HAP-1 (cell line): ENCODE measurements at regions not wholly inside any gene's neighbourhood (a gene's known extent, or its start where the extent isn't known, plus 50 kb on each side); places are given as distances from the start of the nearest gene placed in this dataset.
"Not testable (repeated sequence)": the region's sequence is repeated elsewhere in the genome, so short reads cannot be mapped to it uniquely, and the experiment has no call there.

Experiments
- DNase-seq, 2 experiments: peaks; one replicate each; pipeline ENCODE4 v3.0.0-alpha.2; 2016 to 2020; ENCODE audit warnings: low spot score in 2 of 2
- H3K27me3 ChIP-seq: fragments of 250-450 bp; sonication (Bioruptor Pico); 2 replicates; pipeline ENCODE4 v1.5.1; 2020; ENCODE audit warnings: low read depth, mild to moderate bottlenecking, moderate library complexity
- H3K36me3 ChIP-seq: fragments of 250-450 bp; sonication (Bioruptor Pico); replicated peaks from 2 replicates; pipeline ENCODE4 v1.5.1; 2020; ENCODE audit warnings: mild to moderate bottlenecking
- H3K4me1 ChIP-seq: fragments of 250-450 bp; sonication (Bioruptor Pico); 2 replicates; pipeline ENCODE4 v1.5.1; 2020; ENCODE audit warnings: mild to moderate bottlenecking
- H3K4me3 ChIP-seq: fragments of 250-450 bp; sonication (Bioruptor Pico); 2 replicates; pipeline ENCODE4 v1.5.1; 2020; ENCODE audit warnings: mild to moderate bottlenecking, moderate library complexity
- H3K9me3 ChIP-seq: fragments of 250-450 bp; sonication (Bioruptor Pico); 2 replicates; pipeline ENCODE4 v1.5.1; 2020; ENCODE audit warnings: mild to moderate bottlenecking, moderate library complexity
- in situ Hi-C: fragments of 300-500 bp; cut with MboI; formaldehyde crosslinking; loops from 3 replicates; pipeline ENCODE4 v1.14.3; 2020; ENCODE audit warnings: low sequenced_read_pairs, inconsistent platforms, mixed read lengths

GRCh38 chr3:10717756-10718155, 98.3 kb upstream of the SLC6A11 start:
- Histone ChIP-seq H3K36me3 (no peaks in the 10 kb centered on the region), H3K4me3 (no peak overlapping the region), H3K9me3 (no peaks in the 10 kb centered on the region), H3K4me1 (no peaks in the 10 kb centered on the region), H3K27me3 (peaks cover 11% of the 10 kb centered on the region; the same call in 1 of the 2 replicates)
- DNase-seq, result no peak
- in situ Hi-C loops, result no loop called here

- Histone ChIP-seq H3K9me3 (no peaks in the 10 kb centered on the region), H3K4me1 (no peaks in the 10 kb centered on the region), H3K4me3 (no peak overlapping the region), H3K27me3 (peaks cover 9% of the 10 kb centered on the region; the same call in 1 of the 2 replicates), H3K36me3 (no peaks in the 10 kb centered on the region)
- in situ Hi-C loops, result no loop called here
- DNase-seq, result no peak
Observed at GRCh38 chr3:10721101-10721500, 94.9 kb upstream of the SLC6A11 start.

- in situ Hi-C loops, result no loop called here
- Histone ChIP-seq H3K4me3 (no peak overlapping the region), H3K4me1 (no peaks in the 10 kb centered on the region), H3K9me3 (no peaks in the 10 kb centered on the region), H3K36me3 (no peaks in the 10 kb centered on the region), H3K27me3 (peaks cover 9% of the 10 kb centered on the region; the same call in 1 of the 2 replicates)
- no peak for DNase-seq
Observed at GRCh38 chr3:10722911-10723310, 93.1 kb upstream of the SLC6A11 start.

GRCh38 chr3:10723991-10724390, 92.0 kb upstream of the SLC6A11 start:
- in situ Hi-C loops, result no loop called here
- H3K4me3 ChIP-seq, result no peak overlapping the region
- H3K9me3 ChIP-seq, result no peaks in the 10 kb centered on the region
- H3K36me3 ChIP-seq, result no peaks in the 10 kb centered on the region
- H3K27me3 ChIP-seq, result peaks cover 9% of the 10 kb centered on the region; the same call in 1 of the 2 replicates
- DNase-seq, result no peak
- no peaks in the 10 kb centered on the region for H3K4me1 ChIP-seq

GRCh38 chr3:10725067-10725466, 91.0 kb upstream of the SLC6A11 start:
- H3K27me3 ChIP-seq, result peaks cover 4% of the 10 kb centered on the region; the same call in 1 of the 2 replicates
- DNase-seq, result no peak
- no peaks in the 10 kb centered on the region for H3K4me1 ChIP-seq
- in situ Hi-C loops, result no loop called here
- no peak overlapping the region for H3K4me3 ChIP-seq
- no peaks in the 10 kb centered on the region for H3K36me3 ChIP-seq
- H3K9me3 ChIP-seq, result no peaks in the 10 kb centered on the region

- no peaks in the 10 kb centered on the region for H3K4me1 ChIP-seq
- DNase-seq, result no peak
- H3K36me3 ChIP-seq, result no peaks in the 10 kb centered on the region
- H3K4me3 ChIP-seq, result no peak overlapping the region
- in situ Hi-C loops, result no loop called here
- H3K27me3 ChIP-seq, result 0 out of 2 replicates have a peak, but pooled peaks cover under 1% of the 10 kb centered on the region
- no peaks in the 10 kb centered on the region for H3K9me3 ChIP-seq
Observed at GRCh38 chr3:10725846-10726245, 90.2 kb upstream of the SLC6A11 start.

GRCh38 chr3:10726787-10727186, 89.2 kb upstream of the SLC6A11 start:
- in situ Hi-C loops, result no loop called here
- DNase-seq, result no peak
- no peaks in the 10 kb centered on the region for H3K27me3 ChIP-seq
- no peaks in the 10 kb centered on the region for H3K9me3 ChIP-seq
- no peak overlapping the region for H3K4me3 ChIP-seq
- H3K4me1 ChIP-seq, result no peaks in the 10 kb centered on the region
- H3K36me3 ChIP-seq, result no peaks in the 10 kb centered on the region

- no peaks in the 10 kb centered on the region for H3K4me1 ChIP-seq
- no peaks in the 10 kb centered on the region for H3K36me3 ChIP-seq
- H3K27me3 ChIP-seq, result no peaks in the 10 kb centered on the region
- in situ Hi-C loops, result no loop called here
- H3K9me3 ChIP-seq, result no peaks in the 10 kb centered on the region
- no peak overlapping the region for H3K4me3 ChIP-seq
- no peak for DNase-seq
Observed at GRCh38 chr3:10729439-10729838, 86.6 kb upstream of the SLC6A11 start.

GRCh38 chr3:10732292-10732691, 83.7 kb upstream of the SLC6A11 start:
- Histone ChIP-seq H3K36me3 (no peaks in the 10 kb centered on the region), H3K4me3 (no peak overlapping the region), H3K4me1 (no peaks in the 10 kb centered on the region), H3K27me3 (no peaks in the 10 kb centered on the region), H3K9me3 (no peaks in the 10 kb centered on the region)
- in situ Hi-C loops, result no loop called here
- no peak for DNase-seq

GRCh38 chr3:10733297-10733696, 82.7 kb upstream of the SLC6A11 start:
- no peaks in the 10 kb centered on the region for H3K27me3 ChIP-seq
- DNase-seq, result no peak
- no peaks in the 10 kb centered on the region for H3K36me3 ChIP-seq
- no peaks in the 10 kb centered on the region for H3K9me3 ChIP-seq
- in situ Hi-C loops, result no loop called here
- H3K4me3 ChIP-seq, result no peak overlapping the region
- no peaks in the 10 kb centered on the region for H3K4me1 ChIP-seq

- in situ Hi-C loops, result loop anchor here (5.0 kb wide), 1 partner anchor 394 kb away; no protein-coding TSS in a partner anchor
- DNase-seq, H3K36me3 ChIP-seq, H3K27me3 ChIP-seq, H3K4me3 ChIP-seq, H3K9me3 ChIP-seq, H3K4me1 ChIP-seq: not testable (repeated sequence)
Observed at GRCh38 chr3:10736444-10736843, 79.6 kb upstream of the SLC6A11 start.

- Histone ChIP-seq H3K27me3 (no peaks in the 10 kb centered on the region), H3K9me3 (no peaks in the 10 kb centered on the region), H3K36me3 (no peaks in the 10 kb centered on the region), H3K4me3 (no peak overlapping the region), H3K4me1 (no peaks in the 10 kb centered on the region)
- in situ Hi-C loops, result loop anchor here (5.0 kb wide), 1 partner anchor 395 kb away; no protein-coding TSS in a partner anchor
- DNase-seq, result no peak
Observed at GRCh38 chr3:10737785-10738184, 78.2 kb upstream of the SLC6A11 start.

GRCh38 chr3:10738688-10739372, 77.2 kb upstream of the SLC6A11 start:
- H3K36me3 ChIP-seq, result no peaks in the 10 kb centered on the region
- in situ Hi-C loops, result loop anchor here (5.0 kb wide), 1 partner anchor 397 kb away; no protein-coding TSS in a partner anchor
- no peaks in the 10 kb centered on the region for H3K9me3 ChIP-seq
- H3K4me1 ChIP-seq, result no peaks in the 10 kb centered on the region
- no peaks in the 10 kb centered on the region for H3K27me3 ChIP-seq
- peak overlapping the region; percentile 33 for H3K4me3 ChIP-seq
- DNase-seq, result peak; percentile 52 to 85

GRCh38 chr3:10740954-10741353, 75.1 kb upstream of the SLC6A11 start:
- in situ Hi-C loops, result no loop called here
- Histone ChIP-seq H3K4me1 (no peaks in the 10 kb centered on the region), H3K36me3 (no peaks in the 10 kb centered on the region), H3K4me3 (no peak overlapping the region), H3K27me3 (no peaks in the 10 kb centered on the region), H3K9me3 (no peaks in the 10 kb centered on the region)
- no peak for DNase-seq
